Vagina (tissue), 2 donors: ENCODE measurements at regions not wholly inside any gene's neighbourhood (a gene's known extent, or its start where the extent isn't known, plus 50 kb on each side); places are given as distances from the start of the nearest gene placed in this dataset.

Experiments used
- POLR2AphosphoS5 ChIP-seq, 2 donors: sonication (generic); formaldehyde crosslinking; IDR thresholded peaks; one replicate each; pipeline ENCODE4 v1.9.0; 2017; ENCODE audit warnings: antibody characterized with exemption in 2 of 2, mild to moderate bottlenecking in 2 of 2, low read depth in 1 of 2; ENCODE audit not compliant: insufficient read depth in 1 of 2
- TF ChIP-seq, protein P1 (sequence below), 3 experiments: fragments of 450-650 bp in 2 of 3; fragments of 200-600 bp in 1 of 3; sonication (generic) in 1 of 3; IDR thresholded peaks; one replicate each; pipeline ENCODE4 v1.5.1; 2017 to 2019; ENCODE audit warnings: antibody characterized with exemption in 3 of 3, mild to moderate bottlenecking in 2 of 3, moderate library complexity in 2 of 3

DNA sequence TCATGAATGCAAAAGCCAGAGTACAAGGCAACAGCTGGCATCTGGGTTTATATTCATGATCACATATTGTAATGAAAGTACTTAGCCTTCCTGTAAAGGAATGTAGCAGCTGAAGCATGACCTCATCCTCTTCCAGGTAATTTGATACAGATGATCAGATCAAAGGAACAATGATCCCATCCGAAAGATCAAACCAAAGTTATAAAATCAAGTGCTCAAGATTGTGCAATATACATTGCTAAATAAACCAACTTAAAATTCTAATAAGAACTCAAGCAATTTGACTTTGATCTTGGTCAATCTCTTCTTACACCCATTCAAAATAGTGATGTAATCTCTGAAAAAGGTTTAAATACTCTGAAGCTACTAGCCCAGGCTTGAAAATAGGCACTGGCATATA is 113.1 kb upstream of the INPP4B start:
- TF ChIP-seq, protein P1, sequence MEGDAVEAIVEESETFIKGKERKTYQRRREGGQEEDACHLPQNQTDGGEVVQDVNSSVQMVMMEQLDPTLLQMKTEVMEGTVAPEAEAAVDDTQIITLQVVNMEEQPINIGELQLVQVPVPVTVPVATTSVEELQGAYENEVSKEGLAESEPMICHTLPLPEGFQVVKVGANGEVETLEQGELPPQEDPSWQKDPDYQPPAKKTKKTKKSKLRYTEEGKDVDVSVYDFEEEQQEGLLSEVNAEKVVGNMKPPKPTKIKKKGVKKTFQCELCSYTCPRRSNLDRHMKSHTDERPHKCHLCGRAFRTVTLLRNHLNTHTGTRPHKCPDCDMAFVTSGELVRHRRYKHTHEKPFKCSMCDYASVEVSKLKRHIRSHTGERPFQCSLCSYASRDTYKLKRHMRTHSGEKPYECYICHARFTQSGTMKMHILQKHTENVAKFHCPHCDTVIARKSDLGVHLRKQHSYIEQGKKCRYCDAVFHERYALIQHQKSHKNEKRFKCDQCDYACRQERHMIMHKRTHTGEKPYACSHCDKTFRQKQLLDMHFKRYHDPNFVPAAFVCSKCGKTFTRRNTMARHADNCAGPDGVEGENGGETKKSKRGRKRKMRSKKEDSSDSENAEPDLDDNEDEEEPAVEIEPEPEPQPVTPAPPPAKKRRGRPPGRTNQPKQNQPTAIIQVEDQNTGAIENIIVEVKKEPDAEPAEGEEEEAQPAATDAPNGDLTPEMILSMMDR (IDR thresholded peaks at IDR 0.05): no peak
- TF ChIP-seq POLR2AphosphoS5 (IDR thresholded peaks at IDR 0.05; ENCODE audit: insufficient read depth in 1 of 2, low read depth in 1 of 2): no peak
